ENCODE measurements at regions not wholly inside any gene's neighbourhood (a gene's known extent, or its start where the extent isn't known, plus 50 kb on each side); places are given as distances from the start of the nearest gene placed in this dataset.

GRCh38 chr12:70044167-70044566 lies 199.1 kb upstream of the CNOT2 start:
- H3K36me3 ChIP-seq (ENCODE audit: control insufficient read depth in 1 of 2, insufficient read depth in 2 of 2, low read length in 2 of 2) = no peaks in the 10 kb centered on the region
- peaks cover 8 to 20% of the 10 kb centered on the region in 2 donors for H3K4me1 ChIP-seq (ENCODE audit: control insufficient read depth in 1 of 2, insufficient read depth in 2 of 2, low read length in 2 of 2)
- no peak overlapping the region for H3K4me3 ChIP-seq (ENCODE audit: low read depth in 1 of 2, low read length in 2 of 2)
- H3K27ac ChIP-seq (ENCODE audit: low read depth, low read length) = no peak overlapping the region
- H3K27me3 ChIP-seq (ENCODE audit: control insufficient read depth in 1 of 2, insufficient read depth in 2 of 2, low read length in 2 of 2) = no peaks in the 10 kb centered on the region
- no peak overlapping the region for H3K9ac ChIP-seq (ENCODE audit: low read depth in 1 of 2, low read length in 2 of 2)
- H3K9me3 ChIP-seq (ENCODE audit: control insufficient read depth in 1 of 2, low read length in 2 of 2) = no peaks in the 10 kb centered on the region

- peaks cover 16 to 29% of the 10 kb centered on the region in 2 donors for H3K4me1 ChIP-seq (ENCODE audit: control insufficient read depth in 1 of 2, insufficient read depth in 2 of 2, low read length in 2 of 2)
- no peak overlapping the region for H3K9ac ChIP-seq (ENCODE audit: low read depth in 1 of 2, low read length in 2 of 2)
- H3K4me3 ChIP-seq (ENCODE audit: low read depth in 1 of 2, low read length in 2 of 2) = no peak overlapping the region
- H3K9me3 ChIP-seq (ENCODE audit: control insufficient read depth in 1 of 2, low read length in 2 of 2) = no peaks in the 10 kb centered on the region
- H3K36me3 ChIP-seq (ENCODE audit: control insufficient read depth in 1 of 2, insufficient read depth in 2 of 2, low read length in 2 of 2) = no peaks in the 10 kb centered on the region
- H3K27ac ChIP-seq (ENCODE audit: low read depth, low read length) = no peak overlapping the region
- no peaks in the 10 kb centered on the region for H3K27me3 ChIP-seq (ENCODE audit: control insufficient read depth in 1 of 2, insufficient read depth in 2 of 2, low read length in 2 of 2)
Observed at GRCh38 chr12:70045036-70045435, 198.2 kb upstream of the CNOT2 start.

GRCh38 chr12:70045514-70045913 lies 197.7 kb upstream of the CNOT2 start:
- no peaks in the 10 kb centered on the region for H3K9me3 ChIP-seq (ENCODE audit: control insufficient read depth in 1 of 2, low read length in 2 of 2)
- peaks cover 17 to 34% of the 10 kb centered on the region in 2 donors for H3K4me1 ChIP-seq (ENCODE audit: control insufficient read depth in 1 of 2, insufficient read depth in 2 of 2, low read length in 2 of 2)
- no peaks in the 10 kb centered on the region for H3K27me3 ChIP-seq (ENCODE audit: control insufficient read depth in 1 of 2, insufficient read depth in 2 of 2, low read length in 2 of 2)
- H3K4me3 ChIP-seq (ENCODE audit: low read depth in 1 of 2, low read length in 2 of 2) = no peak overlapping the region
- H3K9ac ChIP-seq (ENCODE audit: low read depth in 1 of 2, low read length in 2 of 2) = no peak overlapping the region
- no peaks in the 10 kb centered on the region for H3K36me3 ChIP-seq (ENCODE audit: control insufficient read depth in 1 of 2, insufficient read depth in 2 of 2, low read length in 2 of 2)
- H3K27ac ChIP-seq (ENCODE audit: low read depth, low read length) = no peak overlapping the region

- Histone ChIP-seq H3K9me3 (ENCODE audit: control insufficient read depth in 1 of 2, low read length in 2 of 2) (no peaks in the 10 kb centered on the region), H3K4me1 (ENCODE audit: control insufficient read depth in 1 of 2, insufficient read depth in 2 of 2, low read length in 2 of 2) (peaks cover 22 to 40% of the 10 kb centered on the region in 2 donors), H3K4me3 (ENCODE audit: low read depth in 1 of 2, low read length in 2 of 2) (no peak overlapping the region), H3K36me3 (ENCODE audit: control insufficient read depth in 1 of 2, insufficient read depth in 2 of 2, low read length in 2 of 2) (no peaks in the 10 kb centered on the region), H3K27ac (ENCODE audit: low read depth, low read length) (no peak overlapping the region), H3K9ac (ENCODE audit: low read depth in 1 of 2, low read length in 2 of 2) (no peak overlapping the region), H3K27me3 (ENCODE audit: control insufficient read depth in 1 of 2, insufficient read depth in 2 of 2, low read length in 2 of 2) (no peaks in the 10 kb centered on the region)
Observed at GRCh38 chr12:70048521-70049250, 194.5 kb upstream of the CNOT2 start.

GRCh38 chr12:70049596-70050360 lies 193.5 kb upstream of the CNOT2 start:
- no peaks in the 10 kb centered on the region for H3K9me3 ChIP-seq (ENCODE audit: control insufficient read depth in 1 of 2, low read length in 2 of 2)
- H3K4me1 ChIP-seq (ENCODE audit: control insufficient read depth in 1 of 2, insufficient read depth in 2 of 2, low read length in 2 of 2) = peaks cover 21 to 38% of the 10 kb centered on the region in 2 donors
- no peaks in the 10 kb centered on the region for H3K36me3 ChIP-seq (ENCODE audit: control insufficient read depth in 1 of 2, insufficient read depth in 2 of 2, low read length in 2 of 2)
- no peak overlapping the region for H3K4me3 ChIP-seq (ENCODE audit: low read depth in 1 of 2, low read length in 2 of 2)
- H3K9ac ChIP-seq (ENCODE audit: low read depth in 1 of 2, low read length in 2 of 2) = no peak overlapping the region
- H3K27ac ChIP-seq (ENCODE audit: low read depth, low read length) = no peak overlapping the region
- H3K27me3 ChIP-seq (ENCODE audit: control insufficient read depth in 1 of 2, insufficient read depth in 2 of 2, low read length in 2 of 2) = no peaks in the 10 kb centered on the region

- Histone ChIP-seq H3K36me3 (ENCODE audit: control insufficient read depth in 1 of 2, insufficient read depth in 2 of 2, low read length in 2 of 2) (no peaks in the 10 kb centered on the region), H3K4me1 (ENCODE audit: control insufficient read depth in 1 of 2, insufficient read depth in 2 of 2, low read length in 2 of 2) (peaks cover 21 to 32% of the 10 kb centered on the region in 2 donors), H3K9me3 (ENCODE audit: control insufficient read depth in 1 of 2, low read length in 2 of 2) (no peaks in the 10 kb centered on the region), H3K27ac (ENCODE audit: low read depth, low read length) (no peak overlapping the region), H3K4me3 (ENCODE audit: low read depth in 1 of 2, low read length in 2 of 2) (no peak overlapping the region), H3K27me3 (ENCODE audit: control insufficient read depth in 1 of 2, insufficient read depth in 2 of 2, low read length in 2 of 2) (no peaks in the 10 kb centered on the region), H3K9ac (ENCODE audit: low read depth in 1 of 2, low read length in 2 of 2) (no peak overlapping the region)
Observed at GRCh38 chr12:70052476-70052875, 190.8 kb upstream of the CNOT2 start.

- Histone ChIP-seq H3K9ac (ENCODE audit: low read depth in 1 of 2, low read length in 2 of 2) (no peak overlapping the region), H3K27ac (ENCODE audit: low read depth, low read length) (no peak overlapping the region), H3K4me1 (ENCODE audit: control insufficient read depth in 1 of 2, insufficient read depth in 2 of 2, low read length in 2 of 2) (peaks cover 21 to 32% of the 10 kb centered on the region in 2 donors), H3K9me3 (ENCODE audit: control insufficient read depth in 1 of 2, low read length in 2 of 2) (no peaks in the 10 kb centered on the region), H3K4me3 (ENCODE audit: low read depth in 1 of 2, low read length in 2 of 2) (no peak overlapping the region), H3K36me3 (ENCODE audit: control insufficient read depth in 1 of 2, insufficient read depth in 2 of 2, low read length in 2 of 2) (no peaks in the 10 kb centered on the region), H3K27me3 (ENCODE audit: control insufficient read depth in 1 of 2, insufficient read depth in 2 of 2, low read length in 2 of 2) (no peaks in the 10 kb centered on the region)
Observed at GRCh38 chr12:70052931-70053497, 190.2 kb upstream of the CNOT2 start.

GRCh38 chr12:70059373-70059772 lies 183.9 kb upstream of the CNOT2 start:
- Histone ChIP-seq H3K9me3 (ENCODE audit: control insufficient read depth in 1 of 2, low read length in 2 of 2) (no peaks in the 10 kb centered on the region), H3K4me1 (ENCODE audit: control insufficient read depth in 1 of 2, insufficient read depth in 2 of 2, low read length in 2 of 2) (no peaks in the 10 kb centered on the region), H3K27ac (ENCODE audit: low read depth, low read length) (no peak overlapping the region), H3K27me3 (ENCODE audit: control insufficient read depth in 1 of 2, insufficient read depth in 2 of 2, low read length in 2 of 2) (no peaks in the 10 kb centered on the region), H3K36me3 (ENCODE audit: control insufficient read depth in 1 of 2, insufficient read depth in 2 of 2, low read length in 2 of 2) (no peaks in the 10 kb centered on the region), H3K4me3 (ENCODE audit: low read depth in 1 of 2, low read length in 2 of 2) (no peak overlapping the region), H3K9ac (ENCODE audit: low read depth in 1 of 2, low read length in 2 of 2) (no peak overlapping the region)

GRCh38 chr12:70060634-70061033 lies 182.6 kb upstream of the CNOT2 start:
- Histone ChIP-seq H3K4me3 (ENCODE audit: low read depth in 1 of 2, low read length in 2 of 2) (no peak overlapping the region), H3K9me3 (ENCODE audit: control insufficient read depth in 1 of 2, low read length in 2 of 2) (no peaks in the 10 kb centered on the region), H3K36me3 (ENCODE audit: control insufficient read depth in 1 of 2, insufficient read depth in 2 of 2, low read length in 2 of 2) (no peaks in the 10 kb centered on the region), H3K9ac (ENCODE audit: low read depth in 1 of 2, low read length in 2 of 2) (no peak overlapping the region), H3K4me1 (ENCODE audit: control insufficient read depth in 1 of 2, insufficient read depth in 2 of 2, low read length in 2 of 2) (no peaks in the 10 kb centered on the region), H3K27ac (ENCODE audit: low read depth, low read length) (no peak overlapping the region), H3K27me3 (ENCODE audit: control insufficient read depth in 1 of 2, insufficient read depth in 2 of 2, low read length in 2 of 2) (no peaks in the 10 kb centered on the region)

GRCh38 chr12:70068743-70069142 lies 174.5 kb upstream of the CNOT2 start:
- no peaks in the 10 kb centered on the region for H3K27me3 ChIP-seq (ENCODE audit: control insufficient read depth in 1 of 2, insufficient read depth in 2 of 2, low read length in 2 of 2)
- no peak overlapping the region for H3K27ac ChIP-seq (ENCODE audit: low read depth, low read length)
- H3K9ac ChIP-seq (ENCODE audit: low read depth in 1 of 2, low read length in 2 of 2) = no peak overlapping the region
- H3K4me3 ChIP-seq (ENCODE audit: low read depth in 1 of 2, low read length in 2 of 2) = no peak overlapping the region
- no peaks in the 10 kb centered on the region for H3K36me3 ChIP-seq (ENCODE audit: control insufficient read depth in 1 of 2, insufficient read depth in 2 of 2, low read length in 2 of 2)
- no peaks in the 10 kb centered on the region for H3K9me3 ChIP-seq (ENCODE audit: control insufficient read depth in 1 of 2, low read length in 2 of 2)
- H3K4me1 ChIP-seq (ENCODE audit: control insufficient read depth in 1 of 2, insufficient read depth in 2 of 2, low read length in 2 of 2) = no peaks in the 10 kb centered on the region
